DMS 273 treated with DMSO at 0.1 percent for 48 hours (cell line): ENCODE measurements at regions not wholly inside any gene's neighbourhood (a gene's known extent, or its start where the extent isn't known, plus 50 kb on each side); places are given as distances from the start of the nearest gene placed in this dataset.
"Not testable (repeated sequence)": the region's sequence is repeated elsewhere in the genome, so short reads cannot be mapped to it uniquely, and the experiment has no call there.

Experiments
- DNase-seq: peaks from one replicate; lab custom pipeline; 2025; lab: John Stamatoyannopoulos, UW

GRCh38 chr3:187852842-187853730 lies 107.8 kb upstream of the BCL6 start:
- no peak for DNase-seq

- no peak for DNase-seq
Observed at GRCh38 chr3:187855131-187855530, 109.9 kb upstream of the BCL6 start.

DNA sequence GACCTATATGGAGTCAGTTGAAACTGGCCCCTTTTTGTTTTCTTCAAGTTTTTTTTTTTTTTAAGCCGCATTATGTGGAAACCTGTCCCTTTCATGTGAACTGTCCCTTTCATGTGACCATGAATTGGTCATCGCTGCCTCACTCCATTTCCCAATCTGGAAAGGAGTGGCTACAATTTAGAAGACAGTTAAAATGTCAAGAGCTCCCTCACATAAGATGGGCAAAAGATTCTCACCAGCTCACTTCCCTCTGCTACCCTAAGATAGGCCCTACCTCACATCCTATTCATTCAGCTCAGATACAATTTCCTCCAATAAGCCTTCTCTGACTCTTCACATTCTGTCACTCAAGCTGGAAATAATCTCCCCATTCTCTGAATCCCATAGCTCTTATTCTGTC lies 111.3 kb upstream of the BCL6 start:
- no peak for DNase-seq

DNA sequence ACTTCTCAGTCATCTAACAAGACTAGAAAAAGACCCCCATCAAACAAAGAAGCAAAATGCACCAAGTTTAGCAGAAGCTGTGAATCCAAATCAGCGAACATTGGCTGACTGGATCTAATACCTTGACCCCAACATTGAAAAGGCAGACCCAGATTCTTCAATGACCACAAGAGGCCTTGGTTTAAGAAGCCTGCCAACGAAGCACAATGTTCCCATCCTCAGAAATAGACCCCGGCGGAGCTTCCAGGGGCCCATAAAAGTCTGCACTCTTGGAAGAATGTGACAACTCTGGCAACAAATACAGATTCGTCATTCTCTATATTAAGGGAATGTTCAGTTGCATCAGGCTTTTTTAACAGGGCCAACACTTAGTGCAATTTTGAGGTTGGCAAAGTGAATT lies 112.8 kb upstream of the BCL6 start:
- no peak for DNase-seq

DNA sequence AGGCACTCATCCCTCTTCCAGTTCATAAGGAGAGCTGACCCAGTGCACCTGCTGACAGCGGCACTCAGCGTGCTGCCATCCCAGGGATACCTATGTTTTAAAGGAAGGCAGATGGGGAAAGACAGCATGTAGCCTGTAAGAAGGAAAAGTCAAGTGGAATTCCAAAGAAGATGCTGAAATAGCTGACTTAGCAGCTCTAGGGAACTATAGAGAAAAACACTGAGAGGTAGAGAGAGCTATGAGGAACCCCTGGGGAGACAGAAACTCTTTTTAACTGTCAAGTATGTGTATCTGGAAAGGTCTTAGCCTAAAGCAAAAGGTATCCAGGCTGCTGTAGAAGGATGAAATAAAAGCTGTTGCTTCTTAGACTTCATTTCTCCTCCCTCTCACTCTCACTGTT lies 113.4 kb upstream of the BCL6 start:
- no peak for DNase-seq

DNA sequence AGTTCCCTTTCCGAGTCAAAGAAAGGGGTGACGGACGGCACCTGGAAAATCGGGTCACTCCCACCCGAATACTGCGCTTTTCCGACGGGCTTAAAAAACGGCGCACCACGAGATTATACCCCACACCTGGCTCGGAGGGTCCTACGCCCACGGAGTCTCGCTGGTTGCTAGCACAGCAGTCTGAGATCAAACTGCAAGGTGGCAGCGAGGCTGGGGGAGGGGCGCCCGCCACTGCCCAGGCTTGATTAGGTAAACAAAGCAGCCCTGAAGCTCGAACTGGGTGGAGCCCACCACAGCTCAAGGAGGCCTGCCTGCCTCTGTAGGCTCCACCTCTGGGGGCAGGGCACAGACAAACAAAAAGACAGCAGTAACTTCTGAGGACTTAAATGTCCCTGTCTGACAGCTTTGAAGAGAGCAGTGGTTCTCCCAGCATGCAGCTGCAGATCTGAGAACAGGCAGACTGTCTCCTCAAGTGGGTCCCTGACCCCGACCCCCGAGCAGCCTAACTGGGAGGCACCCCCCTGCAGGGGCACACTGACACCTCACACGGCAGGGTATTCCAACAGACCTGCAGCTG lies 117.5 kb upstream of the BCL6 start:
- DNase-seq: not testable (repeated sequence)

DNA sequence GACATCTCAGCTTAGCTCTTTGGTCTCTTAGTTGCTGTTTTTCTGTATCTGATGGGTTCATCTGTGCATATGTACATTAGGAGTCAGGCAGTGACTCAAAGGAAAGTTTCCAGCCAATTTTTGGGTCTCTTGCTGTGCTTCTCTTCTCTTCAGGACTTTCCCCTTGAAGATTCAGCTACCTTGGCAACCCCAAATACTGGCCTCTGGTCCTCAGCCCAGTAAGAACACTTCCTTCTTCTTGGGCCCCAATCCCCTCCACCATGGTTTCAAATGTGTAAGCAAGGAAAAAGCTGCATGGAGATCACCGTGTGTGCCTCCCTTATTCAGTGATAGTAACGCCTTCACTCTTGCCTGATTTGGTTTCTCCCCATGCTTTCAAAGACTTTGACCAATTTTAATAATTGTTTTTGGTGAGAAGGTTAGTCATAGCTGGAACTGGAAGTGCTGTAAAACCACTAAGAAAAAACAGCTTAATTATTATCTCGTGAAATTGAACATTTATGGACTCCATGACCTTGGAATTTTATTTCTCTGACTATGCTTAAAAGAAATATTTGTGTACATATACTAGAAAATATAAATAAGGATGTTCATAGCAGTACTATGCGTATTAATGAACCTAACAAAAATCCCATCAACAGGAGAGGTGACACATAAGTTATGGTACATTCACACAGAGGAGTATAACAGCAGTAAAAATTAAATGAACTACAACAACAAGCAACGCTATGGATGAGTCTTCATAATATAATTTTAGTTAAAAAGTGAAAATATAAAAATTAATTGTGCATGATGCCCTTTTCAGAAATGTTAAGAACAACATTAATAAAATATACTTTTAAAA lies 125.3 kb upstream of the BCL6 start:
- DNase-seq: no peak

DNA sequence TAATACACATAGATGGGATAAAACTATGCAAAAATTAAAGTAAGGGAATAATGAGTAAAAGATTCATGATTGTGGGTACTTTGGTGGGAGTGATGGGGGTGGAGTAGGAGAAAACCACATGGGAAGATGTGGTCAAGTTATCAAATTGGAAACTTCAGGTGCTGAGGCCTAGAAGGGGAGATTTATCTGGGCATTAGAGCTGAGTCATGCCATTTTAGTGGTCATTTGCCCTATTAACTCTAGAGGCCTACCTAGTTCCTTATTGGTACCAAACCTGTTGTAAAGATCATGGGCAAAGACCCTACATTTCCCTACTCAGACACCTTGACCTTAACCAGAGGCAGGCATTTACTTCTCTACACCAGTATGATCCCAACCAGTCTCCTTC lies 125.9 kb upstream of the BCL6 start:
- no peak for DNase-seq

DNA sequence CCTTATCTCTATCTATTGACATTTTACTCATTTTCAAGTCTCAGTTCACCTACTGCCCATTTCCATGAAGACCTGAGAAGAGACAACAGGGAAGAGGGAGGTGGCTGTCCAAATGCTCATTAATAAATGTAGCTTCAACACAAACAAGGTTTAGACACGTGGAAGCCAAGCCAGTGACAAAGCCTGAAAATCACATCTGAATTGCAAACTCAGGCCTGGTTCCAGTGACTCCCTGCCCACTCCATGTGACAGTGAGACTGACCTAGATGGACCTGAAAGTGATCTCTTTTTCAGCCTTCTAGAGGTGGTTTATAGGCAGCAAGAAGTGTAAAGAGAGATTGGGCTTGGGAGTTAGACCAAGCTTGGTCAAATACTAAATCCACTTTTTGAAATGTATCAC lies 126.6 kb upstream of the BCL6 start:
- DNase-seq: no peak

- DNase-seq: no peak
Observed at GRCh38 chr3:187873843-187874242, 128.6 kb upstream of the BCL6 start.

GRCh38 chr3:187875863-187876262 lies 130.6 kb upstream of the BCL6 start:
- DNase-seq: no peak

DNA sequence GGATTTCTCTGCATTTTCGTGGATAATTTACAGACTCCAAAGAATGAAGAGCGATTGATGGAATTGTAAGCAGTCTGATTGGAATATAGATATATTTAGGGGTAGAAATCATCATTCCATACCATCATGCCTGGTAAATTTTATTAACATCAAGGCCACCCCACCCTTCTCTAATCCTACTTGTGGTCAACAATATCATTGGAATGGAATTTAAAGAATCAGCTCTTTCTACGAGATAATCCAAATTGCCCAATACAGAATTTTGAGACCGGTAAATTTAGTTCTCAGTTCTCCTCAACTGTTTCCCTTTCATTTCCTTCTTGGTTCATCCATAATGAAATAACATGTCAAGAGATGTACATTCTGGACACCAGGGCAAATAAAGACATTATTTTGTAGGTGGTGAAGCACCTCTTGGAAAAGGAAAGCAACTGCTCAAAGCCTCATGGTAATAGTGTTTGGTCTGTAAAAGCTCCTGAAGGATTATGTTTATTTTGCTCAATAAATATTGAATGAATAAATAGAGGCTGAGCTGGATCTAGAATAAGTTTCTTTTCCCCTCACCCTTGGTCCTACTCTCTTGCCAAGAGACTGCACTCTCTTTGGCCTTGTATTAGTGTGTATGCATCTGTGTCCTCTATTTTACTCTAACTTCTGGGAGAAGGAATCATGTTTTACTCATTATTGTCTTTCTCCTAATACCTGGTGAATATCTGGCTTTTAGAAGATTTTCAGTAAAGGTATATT lies 133.7 kb upstream of the BCL6 start:
- DNase-seq: no peak

GRCh38 chr3:187880441-187880840 lies 135.2 kb upstream of the BCL6 start:
- DNase-seq: no peak

GRCh38 chr3:187880851-187881250 lies 135.6 kb upstream of the BCL6 start:
- no peak for DNase-seq

- no peak for DNase-seq
Observed at GRCh38 chr3:187888701-187889100, 143.4 kb upstream of the BCL6 start.

GRCh38 chr3:187889106-187889505 lies 143.8 kb upstream of the BCL6 start:
- DNase-seq: no peak

DNA sequence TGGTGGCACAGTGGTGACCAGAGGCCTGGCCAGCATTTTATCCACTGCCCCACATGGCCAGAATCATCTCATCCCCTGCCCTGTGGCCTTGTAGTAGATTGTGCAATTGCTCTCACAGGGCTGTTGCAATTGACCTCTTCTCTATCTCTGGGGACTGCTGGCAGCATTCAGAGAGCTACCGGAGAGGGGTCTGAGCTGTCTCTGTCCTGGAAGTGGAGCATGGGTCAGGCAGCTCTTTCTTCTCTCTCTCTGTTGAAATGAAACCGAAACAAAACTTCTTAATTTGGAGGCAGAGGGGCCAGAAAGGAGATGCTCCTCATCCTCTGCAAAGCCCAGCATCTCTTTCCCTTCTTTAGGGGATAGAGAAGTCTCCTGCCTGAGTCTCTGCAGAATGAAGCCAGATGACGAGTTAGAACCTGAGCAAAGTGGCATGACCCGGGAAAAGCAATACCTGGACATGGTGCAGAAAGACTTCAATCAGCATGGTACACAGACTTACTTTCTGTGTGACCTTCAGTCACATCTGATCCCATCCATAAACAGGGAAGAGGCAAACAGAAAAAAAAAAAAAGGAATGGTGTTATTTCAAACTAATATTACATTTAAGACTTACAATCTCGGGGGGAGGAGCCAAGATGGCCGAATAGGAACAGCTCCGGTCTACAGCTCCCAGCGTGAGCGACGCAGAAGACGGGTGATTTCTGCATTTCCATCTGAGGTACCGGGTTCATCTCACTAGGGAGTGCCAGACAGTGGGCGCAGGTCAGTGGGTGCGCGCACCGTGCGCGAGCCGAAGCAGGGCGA lies 144.5 kb upstream of the BCL6 start:
- DNase-seq: no peak

DNA sequence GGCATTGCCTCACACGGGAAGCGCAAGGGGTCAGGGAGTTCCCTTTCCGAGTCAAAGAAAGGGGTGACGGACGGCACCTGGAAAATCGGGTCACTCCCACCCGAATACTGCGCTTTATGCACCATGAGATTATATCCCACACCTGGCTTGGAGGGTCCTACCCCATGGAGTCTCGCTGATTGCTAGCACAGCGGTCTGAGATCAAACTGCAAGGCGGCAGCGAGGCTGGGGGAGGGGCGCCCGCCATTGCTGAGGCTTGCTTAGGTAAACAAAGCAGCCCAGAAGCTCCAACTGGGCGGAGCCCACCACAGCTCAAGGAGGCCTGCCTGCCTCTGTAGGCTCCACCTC lies 145.1 kb upstream of the BCL6 start:
- DNase-seq: not testable (repeated sequence)

DNA sequence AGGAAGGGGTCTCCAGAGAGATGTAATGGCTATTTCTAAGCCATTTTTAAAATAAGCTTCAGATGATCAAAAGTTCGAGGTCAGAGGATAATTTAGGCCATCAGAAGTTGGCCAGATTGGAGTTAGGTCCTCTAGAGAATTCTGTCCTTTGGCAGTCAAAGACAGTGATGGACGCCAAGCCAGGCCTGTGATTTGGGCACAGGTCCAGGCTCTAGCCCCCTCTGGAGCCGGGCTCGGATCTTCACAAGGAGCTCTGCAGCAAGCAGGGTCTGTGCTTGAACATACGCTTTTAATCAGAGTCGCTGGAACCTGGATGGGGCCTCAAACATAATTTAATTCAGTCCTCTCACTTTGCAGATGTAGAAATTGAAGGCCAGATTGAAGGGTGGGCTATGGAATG lies 151.4 kb upstream of the BCL6 start:
- no peak for DNase-seq

- no peak for DNase-seq
Observed at GRCh38 chr3:187899246-187899645, 154.0 kb upstream of the BCL6 start.

GRCh38 chr3:187900993-187901755 lies 155.9 kb upstream of the BCL6 start:
- DNase-seq: no peak
